ENCODE measurements at regions not wholly inside any gene's neighbourhood (a gene's known extent, or its start where the extent isn't known, plus 50 kb on each side); places are given as distances from the start of the nearest gene placed in this dataset.
A peak's percentile ranks its signal among the peaks of the same experiment; 100 is the strongest.

DNA sequence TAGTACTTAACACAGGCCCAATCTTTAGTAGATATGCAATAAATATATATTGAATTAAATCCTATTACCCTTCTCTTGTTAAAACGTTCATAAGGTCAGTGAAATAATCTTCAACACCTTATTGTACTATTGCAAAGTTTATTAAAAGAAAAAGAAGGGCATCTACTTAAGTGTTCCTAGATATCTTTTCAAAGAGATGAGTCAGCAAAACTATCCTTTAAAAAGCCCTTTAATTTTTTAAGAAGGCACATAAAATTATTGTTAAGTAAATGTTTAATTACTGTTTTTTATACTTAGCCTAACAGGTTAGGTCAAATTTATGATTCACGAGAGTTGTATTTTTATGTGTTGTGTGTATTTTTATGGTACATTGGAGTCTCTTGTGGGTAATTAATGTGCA lies 77.3 kb upstream of the PPP1R2C start:
- Histone ChIP-seq H3K9me2 (ENCODE audit: insufficient read depth, low read length) (no peaks in the 10 kb centered on the region), H3K9me3 (ENCODE audit: low read length) (0 out of 2 replicates have a peak, but pooled peaks cover 8% of the 10 kb centered on the region), H3K4me3 (ENCODE audit: low read depth, low read length, poor library complexity, severe bottlenecking) (no peak overlapping the region), H3K4me2 (ENCODE audit: low read length) (no peak overlapping the region), H3K27ac (ENCODE audit: low read depth, low read length, poor library complexity, severe bottlenecking) (no peak overlapping the region), H3K79me2 (ENCODE audit: insufficient read depth, low read depth, low read length) (no peaks in the 10 kb centered on the region), H3K4me1 (ENCODE audit: insufficient read depth, low read length, poor library complexity, severe bottlenecking) (no peaks in the 10 kb centered on the region), H2AFZ (ENCODE audit: low read length) (no peak overlapping the region), H3K36me3 (ENCODE audit: insufficient read depth, low read length) (no peaks in the 10 kb centered on the region; the same call in 1 of the 2 replicates), H4K20me1 (ENCODE audit: insufficient read depth, low read length) (no peaks in the 10 kb centered on the region)
- TF ChIP-seq EZH2phosphoT487 (IDR thresholded peaks at IDR 0.05; ENCODE audit: borderline replicate concordance, low read depth, low read length): no peak
- TF ChIP-seq, protein P1, sequence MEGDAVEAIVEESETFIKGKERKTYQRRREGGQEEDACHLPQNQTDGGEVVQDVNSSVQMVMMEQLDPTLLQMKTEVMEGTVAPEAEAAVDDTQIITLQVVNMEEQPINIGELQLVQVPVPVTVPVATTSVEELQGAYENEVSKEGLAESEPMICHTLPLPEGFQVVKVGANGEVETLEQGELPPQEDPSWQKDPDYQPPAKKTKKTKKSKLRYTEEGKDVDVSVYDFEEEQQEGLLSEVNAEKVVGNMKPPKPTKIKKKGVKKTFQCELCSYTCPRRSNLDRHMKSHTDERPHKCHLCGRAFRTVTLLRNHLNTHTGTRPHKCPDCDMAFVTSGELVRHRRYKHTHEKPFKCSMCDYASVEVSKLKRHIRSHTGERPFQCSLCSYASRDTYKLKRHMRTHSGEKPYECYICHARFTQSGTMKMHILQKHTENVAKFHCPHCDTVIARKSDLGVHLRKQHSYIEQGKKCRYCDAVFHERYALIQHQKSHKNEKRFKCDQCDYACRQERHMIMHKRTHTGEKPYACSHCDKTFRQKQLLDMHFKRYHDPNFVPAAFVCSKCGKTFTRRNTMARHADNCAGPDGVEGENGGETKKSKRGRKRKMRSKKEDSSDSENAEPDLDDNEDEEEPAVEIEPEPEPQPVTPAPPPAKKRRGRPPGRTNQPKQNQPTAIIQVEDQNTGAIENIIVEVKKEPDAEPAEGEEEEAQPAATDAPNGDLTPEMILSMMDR (conservative IDR thresholded peaks at IDR 0.05; ENCODE audit: low read length): no peak
- intact Hi-C loops (cut with micrococcal nuclease; ENCODE audit: unreplicated experiment): no loop called here
- ChIA-PET CTCF (ENCODE audit: unreplicated experiment) (no interaction called here), POLR2A (interaction anchor here (0.6 kb wide), 1 partner anchor 35 kb away, joined by 3 read pairs; no protein-coding TSS in a partner anchor)
- no TSS peak for BruUV-seq (replicated peaks)
- no peak for DNase-seq (ENCODE audit: low spot score)

DNA sequence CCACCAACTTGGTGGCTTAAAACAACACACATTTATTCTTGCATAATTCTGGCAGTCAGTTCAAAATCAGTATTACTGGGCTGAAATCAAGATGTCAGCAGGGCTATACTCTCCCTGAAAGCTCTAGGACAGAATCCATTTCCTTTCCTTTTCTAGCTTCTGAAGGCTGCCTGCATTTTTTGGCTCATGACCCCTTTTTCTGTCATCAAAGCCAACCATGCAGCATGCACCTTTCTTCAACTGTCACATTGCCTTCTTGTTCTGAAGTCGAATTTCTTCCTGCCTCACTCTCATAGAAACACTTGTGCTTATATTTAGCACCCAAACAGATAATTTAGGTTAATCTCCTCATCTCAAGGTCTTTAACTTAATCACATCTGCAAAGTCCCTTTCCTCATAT lies 79.8 kb upstream of the PPP1R2C start:
- Histone ChIP-seq H3K27ac (ENCODE audit: low read depth, low read length, poor library complexity, severe bottlenecking) (no peak overlapping the region), H3K4me3 (ENCODE audit: low read depth, low read length, poor library complexity, severe bottlenecking) (no peak overlapping the region), H2AFZ (ENCODE audit: low read length) (no peak overlapping the region), H3K79me2 (ENCODE audit: insufficient read depth, low read depth, low read length) (no peaks in the 10 kb centered on the region), H3K4me1 (ENCODE audit: insufficient read depth, low read length, poor library complexity, severe bottlenecking) (peaks cover 6% of the 10 kb centered on the region), H3K4me2 (ENCODE audit: low read length) (no peak overlapping the region), H3K9me2 (ENCODE audit: insufficient read depth, low read length) (no peaks in the 10 kb centered on the region), H3K9me3 (ENCODE audit: low read length) (peaks cover 13% of the 10 kb centered on the region; the same call in 1 of the 2 replicates), H3K36me3 (ENCODE audit: insufficient read depth, low read length) (no peaks in the 10 kb centered on the region; the same call in 1 of the 2 replicates), H4K20me1 (ENCODE audit: insufficient read depth, low read length) (no peaks in the 10 kb centered on the region)
- intact Hi-C loops (cut with micrococcal nuclease; ENCODE audit: unreplicated experiment): no loop called here
- CTCF ChIA-PET (ENCODE audit: unreplicated experiment): no interaction called here
- TF ChIP-seq EZH2phosphoT487 (IDR thresholded peaks at IDR 0.05; ENCODE audit: borderline replicate concordance, low read depth, low read length): no peak
- TF ChIP-seq, protein P1 (conservative IDR thresholded peaks at IDR 0.05; ENCODE audit: low read length): no peak
- POLR2A ChIA-PET: no interaction called here
- BruUV-seq (replicated peaks): no TSS peak
- no peak for DNase-seq (ENCODE audit: low spot score)

DNA sequence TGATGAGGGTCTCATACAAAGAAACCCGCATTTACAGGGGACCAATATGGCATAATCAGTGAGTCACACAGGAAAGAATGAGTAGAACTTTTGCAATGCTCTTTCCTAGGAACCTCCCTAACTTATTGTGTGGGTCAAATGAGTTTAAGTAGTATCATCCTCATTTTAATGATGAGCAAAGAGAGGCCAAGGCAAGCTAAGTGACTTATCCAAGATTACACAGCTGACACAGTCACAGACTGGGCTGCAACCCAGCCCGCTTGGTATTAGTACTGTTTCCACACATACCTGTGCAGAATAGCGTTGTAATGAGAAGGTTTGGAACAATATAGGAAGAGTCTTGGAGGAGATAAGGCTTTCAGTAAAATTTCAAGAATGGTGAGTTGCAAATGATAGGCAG lies 91.0 kb upstream of the PPP1R2C start:
- DNase-seq (ENCODE audit: low spot score): no peak
- Histone ChIP-seq H3K9me2 (ENCODE audit: insufficient read depth, low read length) (no peaks in the 10 kb centered on the region), H3K4me2 (ENCODE audit: low read length) (peak overlapping the region; percentile 50), H4K20me1 (ENCODE audit: insufficient read depth, low read length) (no peaks in the 10 kb centered on the region), H3K4me3 (ENCODE audit: low read depth, low read length, poor library complexity, severe bottlenecking) (peak overlapping the region; percentile 20), H3K9me3 (ENCODE audit: low read length) (peaks cover 16% of the 10 kb centered on the region; the same call in 1 of the 2 replicates), H3K27ac (ENCODE audit: low read depth, low read length, poor library complexity, severe bottlenecking) (peak overlapping the region; percentile 97), H3K4me1 (ENCODE audit: insufficient read depth, low read length, poor library complexity, severe bottlenecking) (peaks cover 41% of the 10 kb centered on the region), H3K36me3 (ENCODE audit: insufficient read depth, low read length) (peaks cover 55% of the 10 kb centered on the region), H2AFZ (ENCODE audit: low read length) (peak overlapping the region; percentile 68; the same call in 1 of the 2 replicates), H3K79me2 (ENCODE audit: insufficient read depth, low read depth, low read length) (no peaks in the 10 kb centered on the region)
- CTCF ChIA-PET (ENCODE audit: unreplicated experiment): no interaction called here
- TF ChIP-seq, protein P1 (conservative IDR thresholded peaks at IDR 0.05; ENCODE audit: low read length): no peak
- no peak for TF ChIP-seq EZH2phosphoT487 (IDR thresholded peaks at IDR 0.05; ENCODE audit: borderline replicate concordance, low read depth, low read length)
- intact Hi-C loops (cut with micrococcal nuclease; ENCODE audit: unreplicated experiment): loop anchor here (2.0 to 5.0 kb wide), 2 partner anchors 74 to 92 kb away; partner anchors contain the start of gene PPP1R2C
- POLR2A ChIA-PET: interaction anchor here (0.9 to 1.9 kb wide), 3 partner anchors 16 to 76 kb away, joined by 3 to 5 read pairs (median 3); no protein-coding TSS in a partner anchor
- BruUV-seq (replicated peaks): no TSS peak
